ENCODE measurements at regions not wholly inside any gene's neighbourhood (a gene's known extent, or its start where the extent isn't known, plus 50 kb on each side); places are given as distances from the start of the nearest gene placed in this dataset.

GRCh38 chr11:71145988-71146824 lies 106.2 kb downstream of the SHANK2 start (continued):
- TF ChIP-seq TSHZ1 (tag by site-specific recombination; IDR thresholded peaks at IDR 0.05; ENCODE audit: borderline replicate concordance), result no peak
- no peak for TF ChIP-seq ZNF792 (tag by site-specific recombination; IDR thresholded peaks at IDR 0.05)
- TF ChIP-seq ZNF488 (tag by site-specific recombination; IDR thresholded peaks at IDR 0.05), result no peak
- no peak for TF ChIP-seq ZNF112 (tag by site-specific recombination; IDR thresholded peaks at IDR 0.05)
- TF ChIP-seq ZNF555 (tag by site-specific recombination; conservative IDR thresholded peaks at IDR 0.05), result no peak
- no peak for TF ChIP-seq ZNF621 (tag by site-specific recombination; IDR thresholded peaks at IDR 0.05)
- TF ChIP-seq HIC1 (tag by site-specific recombination; IDR thresholded peaks at IDR 0.05), result no peak
- no peak for TF ChIP-seq ZFP37 (tag by site-specific recombination; IDR thresholded peaks at IDR 0.05)
- TF ChIP-seq ZNF169 (tag by site-specific recombination; IDR thresholded peaks at IDR 0.05), result no peak

GRCh38 chr11:71145368-71145767 lies 107.0 kb downstream of the SHANK2 start:
- H3K4me1 ChIP-seq (ENCODE audit: control insufficient read depth, insufficient read depth, low read length), result no peaks in the 10 kb centered on the region
- H3K4me3 ChIP-seq (ENCODE audit: low read depth, low read length), result no peak overlapping the region
- CTCF ChIA-PET, result interaction anchor here (0.5 kb wide), 1 partner anchor 389 kb away, joined by 3 read pairs; no protein-coding TSS in a partner anchor
- H3K9me3 ChIP-seq (ENCODE audit: control insufficient read depth, insufficient read depth, low read depth, low read length), result no peaks in the 10 kb centered on the region
- no peaks in the 10 kb centered on the region for H3K36me3 ChIP-seq (ENCODE audit: control insufficient read depth in 2 of 2, insufficient read depth in 1 of 2, low read length in 2 of 2)
- H3K27ac ChIP-seq (ENCODE audit: extremely low read depth, low read depth, low read length), result no peak overlapping the region
- TF ChIP-seq ZSCAN4 (tag by site-specific recombination; IDR thresholded peaks at IDR 0.05), result no peak
- no peak for TF ChIP-seq ZNF580 (tag by site-specific recombination; IDR thresholded peaks at IDR 0.05)
- no peak for TF ChIP-seq ZSCAN23 (tag by site-specific recombination; IDR thresholded peaks at IDR 0.05)
- no peak for TF ChIP-seq ZNF292 (tag by site-specific recombination; IDR thresholded peaks at IDR 0.05; ENCODE audit: borderline replicate concordance, low read depth)
- POLR2A ChIA-PET, result no interaction called here

GRCh38 chr11:71144736-71145135 lies 107.6 kb downstream of the SHANK2 start:
- Histone ChIP-seq H3K9me3 (ENCODE audit: control insufficient read depth, insufficient read depth, low read depth, low read length) (no peaks in the 10 kb centered on the region), H3K27ac (ENCODE audit: extremely low read depth, low read depth, low read length) (no peak overlapping the region), H3K36me3 (ENCODE audit: control insufficient read depth in 2 of 2, insufficient read depth in 1 of 2, low read length in 2 of 2) (no peaks in the 10 kb centered on the region), H3K4me3 (ENCODE audit: low read depth, low read length) (no peak overlapping the region), H3K4me1 (ENCODE audit: control insufficient read depth, insufficient read depth, low read length) (no peaks in the 10 kb centered on the region)
- TF ChIP-seq HOXC10 (CRISPR knock-in tag; IDR thresholded peaks at IDR 0.05), result no peak
- TF ChIP-seq ZNF23 (tag by site-specific recombination; IDR thresholded peaks at IDR 0.05; ENCODE audit: borderline replicate concordance), result no peak
- TF ChIP-seq ZNF621 (tag by site-specific recombination; IDR thresholded peaks at IDR 0.05), result no peak
- TF ChIP-seq ZNF202 (tag by site-specific recombination; IDR thresholded peaks at IDR 0.05; ENCODE audit: borderline replicate concordance), result no peak
- TF ChIP-seq ZSCAN16 (tag by site-specific recombination; IDR thresholded peaks at IDR 0.05), result no peak
- no peak for TF ChIP-seq ZNF791 (tag by site-specific recombination; IDR thresholded peaks at IDR 0.05)
- no peak for TF ChIP-seq ZNF513 (tag by site-specific recombination; IDR thresholded peaks at IDR 0.05)
- no peak for TF ChIP-seq HIC1 (tag by site-specific recombination; IDR thresholded peaks at IDR 0.05)
- TF ChIP-seq HOXD13 (CRISPR knock-in tag; IDR thresholded peaks at IDR 0.05; ENCODE audit: borderline replicate concordance), result no peak
- ChIA-PET CTCF (interaction anchor here (0.6 kb wide), 1 partner anchor 27 kb away, joined by 3 read pairs; no protein-coding TSS in a partner anchor), POLR2A (no interaction called here)

Data from HEK293 (cell line).